Limb (tissue), 2 donors: ENCODE measurements at regions not wholly inside any gene's neighbourhood (a gene's known extent, or its start where the extent isn't known, plus 50 kb on each side); places are given as distances from the start of the nearest gene placed in this dataset.
A peak's percentile ranks its signal among the peaks of the same experiment; 100 is the strongest.

Experiments
- DNase-seq, 2 donors: peaks; one replicate each; pipeline ENCODE4 v3.0.0-alpha.2; 2016; ENCODE audit errors: extremely low spot score in 2 of 2

DNA sequence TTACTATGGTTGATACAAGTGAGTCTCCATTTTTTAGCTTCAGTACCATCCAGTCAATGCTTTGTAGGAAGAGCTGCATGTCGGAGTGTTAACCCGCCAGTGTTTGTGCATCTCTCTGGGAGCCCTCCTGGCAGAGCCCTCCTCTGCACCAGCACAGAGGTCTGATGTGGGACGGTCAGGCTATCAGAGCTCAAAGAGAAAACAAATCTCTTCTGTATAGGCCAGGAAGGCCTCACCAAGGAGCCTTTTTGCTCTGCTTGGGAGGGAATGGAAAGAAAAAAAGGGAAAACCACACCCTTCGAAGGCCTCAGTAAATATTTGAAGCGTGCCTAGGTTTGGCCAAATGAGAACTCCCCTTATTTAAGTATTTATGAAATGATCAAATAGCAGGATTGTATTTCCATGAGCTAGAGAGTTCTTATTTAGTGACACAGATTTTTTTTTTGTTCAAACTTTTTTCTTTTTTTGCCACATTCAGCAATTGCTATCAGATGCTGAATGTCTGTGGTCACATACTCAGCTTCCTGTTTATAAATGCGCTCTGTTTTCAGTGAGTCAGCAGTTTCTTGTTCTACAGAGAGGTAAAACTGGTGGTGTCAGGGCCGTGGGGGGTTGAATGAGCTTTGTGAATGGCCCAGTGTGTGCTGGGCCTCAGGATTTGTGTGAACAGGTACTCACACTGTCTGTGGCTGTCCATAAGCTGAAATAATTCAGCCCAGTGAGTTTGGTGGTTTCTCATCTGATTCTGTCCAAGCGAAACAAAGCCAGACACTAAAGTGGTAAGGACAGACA, 226.6 kb downstream of the SNX18 start:
- DNase-seq, result peak; percentile 41 to 54

GRCh38 chr5:54743581-54743980, 226.0 kb downstream of the SNX18 start:
- no peak for DNase-seq

GRCh38 chr5:54742417-54742891, 224.9 kb downstream of the SNX18 start:
- no peak for DNase-seq

DNA sequence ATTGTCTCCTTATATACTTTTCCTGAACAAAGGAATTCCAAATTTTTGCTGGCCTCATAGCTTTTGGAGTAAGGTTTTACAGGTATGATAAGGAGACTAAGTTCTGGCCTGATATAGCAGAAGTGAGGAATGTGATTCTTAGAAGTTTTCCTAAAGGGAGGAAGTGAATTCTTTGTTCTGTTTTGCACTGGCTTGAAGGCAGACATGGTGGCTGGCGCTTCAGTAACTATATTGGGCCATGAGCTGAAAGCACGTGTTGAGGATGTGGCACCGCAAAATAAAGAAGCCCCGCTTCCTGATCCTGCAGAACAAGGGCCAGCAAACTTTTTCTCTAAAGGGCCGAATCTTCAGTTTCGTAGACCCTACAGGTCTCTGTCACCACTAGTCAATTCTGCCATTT, 224.2 kb downstream of the SNX18 start:
- DNase-seq, result no peak

- DNase-seq, result no peak
These were observed 222.6 kb downstream of the SNX18 start for GRCh38 chr5:54740141-54740540.

GRCh38 chr5:54739371-54739770, 221.8 kb downstream of the SNX18 start:
- DNase-seq, result no peak

- DNase-seq, result no peak
These were observed 221.4 kb downstream of the SNX18 start for GRCh38 chr5:54738973-54739367.

GRCh38 chr5:54738118-54738972, 220.8 kb downstream of the SNX18 start:
- DNase-seq, result no peak

GRCh38 chr5:54736003-54736797, 218.6 kb downstream of the SNX18 start:
- no peak for DNase-seq

DNA sequence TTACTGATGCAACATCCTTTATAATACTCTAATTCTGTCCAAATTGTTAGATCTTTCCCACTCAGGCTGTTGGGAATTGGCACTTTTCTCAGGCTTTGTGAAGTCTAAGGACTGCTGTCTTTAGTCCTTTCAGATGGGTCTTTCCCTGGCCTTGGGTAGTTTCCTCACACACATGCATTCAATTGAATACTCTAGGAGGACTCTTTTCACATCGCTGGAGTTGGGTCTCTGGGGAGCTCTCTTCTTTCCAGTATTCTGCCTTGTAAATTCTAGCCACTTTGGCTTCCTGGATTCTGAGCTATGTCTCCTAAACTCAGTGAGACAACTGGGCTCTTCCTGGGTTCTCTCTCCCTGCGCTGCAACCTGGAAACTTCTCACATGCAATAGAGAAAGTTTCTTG, 215.5 kb downstream of the SNX18 start:
- no peak for DNase-seq

GRCh38 chr5:54732108-54732507, 214.5 kb downstream of the SNX18 start:
- no peak for DNase-seq

DNA sequence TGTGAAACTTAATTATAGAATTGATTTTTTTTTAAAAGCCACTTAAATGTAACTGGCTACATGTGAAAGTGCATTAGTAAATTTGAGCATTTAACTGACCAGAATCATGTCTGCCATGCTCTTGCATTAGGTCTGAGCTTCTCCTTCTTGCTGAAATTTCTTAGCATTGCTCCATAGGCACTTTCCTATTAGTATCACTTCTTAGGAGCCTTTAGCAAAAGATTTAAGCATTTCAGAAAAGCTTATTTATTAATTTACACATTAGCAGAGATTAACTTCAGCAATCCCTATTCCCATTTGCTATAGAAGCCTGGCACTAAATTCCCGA, 211.0 kb downstream of the SNX18 start:
- no peak for DNase-seq

- no peak for DNase-seq
These were observed 210.5 kb downstream of the SNX18 start for GRCh38 chr5:54727874-54728587.

- DNase-seq, result no peak
These were observed 208.1 kb downstream of the SNX18 start for GRCh38 chr5:54725391-54726280.

DNA sequence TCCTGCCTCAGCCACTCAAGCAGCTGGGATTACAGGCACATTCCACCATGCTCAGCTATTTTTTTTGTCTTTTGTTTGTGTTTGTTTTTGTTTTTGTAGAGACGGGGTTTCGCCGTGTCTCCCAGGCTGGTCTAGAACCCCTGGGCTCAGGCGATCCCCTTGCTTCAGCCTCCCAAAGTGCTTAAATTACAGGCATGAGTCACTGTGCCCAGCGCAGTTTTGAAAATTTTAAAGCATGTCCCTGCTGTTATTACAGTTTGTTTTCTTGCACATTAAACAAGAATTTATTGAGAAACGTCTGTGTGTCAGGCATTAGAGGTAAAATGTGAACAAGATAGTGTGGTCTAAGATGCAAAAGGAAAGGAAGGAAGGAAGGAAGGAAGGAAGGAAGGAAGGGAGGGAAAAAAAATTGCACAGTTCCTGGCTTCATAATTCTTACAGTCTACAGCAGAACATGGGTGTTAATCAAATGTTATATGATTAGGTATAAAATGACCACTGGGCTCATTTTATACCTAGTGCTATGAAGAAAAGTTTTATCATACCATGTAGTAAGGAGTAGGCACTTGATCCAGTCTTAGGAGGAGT, 205.4 kb downstream of the SNX18 start:
- no peak for DNase-seq

DNA sequence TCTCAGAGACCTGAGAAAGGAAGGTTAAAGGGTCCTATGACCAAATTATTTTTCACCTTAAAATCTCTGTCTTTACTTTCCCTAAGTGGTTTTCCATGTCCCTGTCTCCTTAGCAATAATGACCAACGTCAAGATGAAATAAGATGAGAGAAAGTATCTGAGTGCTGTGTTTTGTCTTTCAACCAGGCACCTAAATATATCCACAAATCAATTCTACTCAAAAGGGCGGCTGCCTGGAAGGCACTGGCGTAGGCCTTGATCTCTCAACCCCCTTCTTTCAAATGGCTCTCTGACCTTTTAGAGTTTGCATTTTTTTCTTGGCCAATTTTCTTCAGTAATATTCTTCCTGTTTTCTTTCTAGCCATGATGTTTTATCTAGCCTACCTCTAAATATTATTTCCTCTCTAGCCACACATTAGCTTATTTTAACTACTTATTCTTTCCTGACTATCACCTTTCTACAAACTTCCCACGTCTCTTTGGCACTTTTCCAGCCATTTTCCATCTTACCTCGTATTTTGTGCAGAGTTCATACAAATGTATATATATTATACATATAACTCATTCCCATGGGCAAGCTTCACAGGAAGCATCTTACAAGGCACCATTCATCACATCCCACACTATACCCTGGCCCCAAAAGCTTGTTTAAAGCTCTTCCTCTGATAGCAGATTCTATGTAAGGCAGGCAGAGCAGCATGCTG, 204.5 kb downstream of the SNX18 start:
- DNase-seq, result no peak

DNA sequence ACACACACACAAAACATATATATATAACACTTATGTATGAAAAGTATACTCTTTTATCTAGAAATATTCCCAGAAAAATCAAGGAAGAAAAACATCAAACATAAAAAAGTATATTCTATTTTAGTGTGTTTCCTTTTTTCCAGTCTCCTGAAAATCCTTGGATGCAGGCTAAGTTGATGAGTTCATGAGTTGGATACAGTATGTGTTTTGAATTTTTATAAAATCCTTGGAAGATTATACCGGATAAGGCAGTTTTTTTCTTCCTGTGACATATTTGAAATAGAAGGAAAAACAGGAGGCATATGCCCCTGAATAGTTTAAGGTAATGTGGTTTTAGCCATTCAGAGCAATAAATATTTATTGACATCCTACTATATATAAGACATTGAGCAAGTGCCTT, 203.6 kb downstream of the SNX18 start:
- peak in 1 of 2 donors; percentile 47 for DNase-seq

DNA sequence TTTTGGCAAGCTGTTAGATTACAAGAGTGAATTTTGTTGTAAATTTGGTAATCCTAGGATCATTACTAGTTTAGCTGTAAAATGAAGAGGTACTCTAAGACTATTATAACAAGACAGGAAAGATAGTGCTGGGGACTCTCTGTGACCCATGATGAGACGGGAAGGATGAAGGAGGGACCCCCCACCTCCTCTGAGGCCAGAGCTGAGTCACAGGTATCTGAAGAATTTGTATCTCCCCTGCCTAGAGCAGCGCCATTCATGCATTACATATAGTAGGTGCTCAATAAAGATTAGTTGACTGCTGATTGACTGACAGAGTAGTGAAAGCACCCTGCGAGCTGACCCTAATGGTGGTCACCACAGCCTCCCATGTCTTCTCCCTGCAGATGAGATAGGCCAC, 202.8 kb downstream of the SNX18 start:
- no peak for DNase-seq
